GM12892 (cell line): ENCODE measurements at regions not wholly inside any gene's neighbourhood (a gene's known extent, or its start where the extent isn't known, plus 50 kb on each side); places are given as distances from the start of the nearest gene placed in this dataset.

ENCODE experiments used
- POLR2A ChIP-seq: IDR thresholded peaks from 2 replicates; pipeline ENCODE4 v1.6.1; 2011; ENCODE audit warnings: low read depth, low read length, control low read depth
- POLR2AphosphoS5 ChIP-seq: IDR thresholded peaks from 2 replicates; pipeline ENCODE4 v1.6.1; 2011; ENCODE audit warnings: low read depth, low read length, control low read depth
- TAF1 ChIP-seq: IDR thresholded peaks from 2 replicates; pipeline ENCODE4 v1.6.1; 2011; ENCODE audit warnings: low read depth, mild to moderate bottlenecking, control low read depth, low read length, borderline replicate concordance

DNA sequence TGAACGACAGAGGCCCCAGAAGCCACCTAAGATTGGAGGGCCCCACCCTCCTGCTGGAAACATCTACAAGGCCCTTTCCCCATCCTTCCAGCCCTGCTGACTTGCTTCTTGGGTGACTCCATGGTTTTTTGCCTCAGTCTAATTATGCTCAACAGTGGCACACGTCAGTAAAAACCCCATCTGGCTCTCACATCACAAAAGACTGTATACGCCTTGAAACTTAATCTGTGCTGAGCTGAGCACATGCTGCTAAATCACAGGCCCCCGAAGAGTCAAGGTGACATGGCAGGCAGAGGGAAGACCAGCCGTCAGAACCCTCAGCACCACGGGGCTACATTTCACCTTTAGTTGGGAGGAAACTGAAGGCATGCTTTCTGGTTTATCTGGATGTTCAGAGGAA is 323.1 kb downstream of the CDH26 start:
- TF ChIP-seq POLR2A: no peak
- TF ChIP-seq POLR2AphosphoS5: no peak
- no peak for TF ChIP-seq TAF1
